ENCODE measurements at regions not wholly inside any gene's neighbourhood (a gene's known extent, or its start where the extent isn't known, plus 50 kb on each side); places are given as distances from the start of the nearest gene placed in this dataset.

DNA sequence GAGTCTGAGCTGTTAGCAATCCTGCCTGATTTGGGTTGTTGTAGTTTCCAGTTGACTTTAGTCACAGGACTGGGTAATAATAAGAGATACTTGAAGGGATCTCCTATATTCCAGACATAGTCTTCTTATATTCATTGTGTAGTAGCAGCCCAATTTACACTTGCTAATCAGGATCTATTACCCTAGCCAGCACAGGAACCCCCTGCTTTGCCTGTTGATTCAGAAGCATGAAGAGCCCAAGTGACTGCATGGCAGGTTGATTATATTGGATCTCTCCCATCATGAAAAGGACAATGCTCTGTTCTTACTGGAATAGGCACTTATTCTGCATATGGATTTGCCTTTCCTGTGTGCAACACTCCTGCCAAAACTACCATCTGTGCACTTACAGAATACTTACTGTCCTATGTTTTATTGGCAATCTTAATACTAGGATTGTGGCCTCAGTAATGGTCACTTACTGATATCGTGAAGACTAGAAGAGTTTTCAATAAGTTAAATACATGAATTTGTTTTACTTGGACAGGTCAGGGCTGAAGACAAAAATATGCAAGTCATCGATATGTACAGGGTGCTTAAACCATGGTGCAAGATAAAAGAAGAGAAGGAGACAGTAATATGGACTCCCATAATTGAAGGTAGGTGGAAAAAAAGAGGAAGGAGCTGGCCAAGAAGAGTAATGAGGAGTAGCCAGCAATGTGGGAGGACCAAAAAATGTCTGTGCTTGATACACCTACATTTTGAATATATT, 304.1 kb downstream of the MCTP2 start:
- DNase-seq (ENCODE audit: low read depth) = no peak

DNA sequence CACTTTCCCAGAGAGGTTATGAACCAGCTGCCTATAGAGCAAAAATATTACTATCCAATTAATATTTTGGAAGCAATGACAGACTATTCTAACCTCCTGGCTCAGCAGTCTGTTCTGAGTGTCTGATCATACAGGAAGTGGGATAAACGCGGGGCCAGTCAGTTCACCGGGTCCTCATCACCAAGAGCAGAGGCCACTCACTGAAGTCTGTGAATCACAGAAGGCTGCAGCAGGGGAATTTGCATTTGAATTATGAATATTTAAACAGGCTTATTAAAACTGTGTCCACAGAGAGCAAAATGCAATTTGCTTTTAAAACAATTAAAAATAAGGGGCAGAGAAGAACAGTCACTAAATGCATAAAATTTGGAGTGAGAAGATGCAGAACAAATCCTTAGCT, 305.2 kb downstream of the MCTP2 start:
- DNase-seq (ENCODE audit: low read depth) = no peak

GRCh38 chr15:94538280-94538679, 306.9 kb downstream of the MCTP2 start:
- DNase-seq (ENCODE audit: low read depth) = no peak

DNA sequence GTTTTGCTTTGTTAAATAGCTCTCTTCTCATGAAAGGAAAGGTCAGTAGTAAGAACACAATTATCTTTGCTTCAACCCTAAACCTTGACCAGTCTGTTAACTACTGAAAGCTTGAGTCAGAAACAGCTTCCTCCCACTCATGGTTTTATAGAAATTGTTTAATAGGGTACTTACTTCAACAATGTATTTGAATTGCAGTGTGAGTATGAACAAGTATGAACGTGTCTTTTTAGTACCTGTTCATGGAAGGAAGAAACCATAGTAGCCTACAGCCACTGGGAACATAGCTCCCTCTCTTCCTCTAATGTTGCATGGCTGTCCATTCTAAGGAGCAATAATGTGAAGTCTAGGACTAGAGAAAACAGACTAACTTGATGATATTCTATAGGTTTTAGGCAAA, 311.0 kb downstream of the MCTP2 start:
- no peak for DNase-seq (ENCODE audit: low read depth)

DNA sequence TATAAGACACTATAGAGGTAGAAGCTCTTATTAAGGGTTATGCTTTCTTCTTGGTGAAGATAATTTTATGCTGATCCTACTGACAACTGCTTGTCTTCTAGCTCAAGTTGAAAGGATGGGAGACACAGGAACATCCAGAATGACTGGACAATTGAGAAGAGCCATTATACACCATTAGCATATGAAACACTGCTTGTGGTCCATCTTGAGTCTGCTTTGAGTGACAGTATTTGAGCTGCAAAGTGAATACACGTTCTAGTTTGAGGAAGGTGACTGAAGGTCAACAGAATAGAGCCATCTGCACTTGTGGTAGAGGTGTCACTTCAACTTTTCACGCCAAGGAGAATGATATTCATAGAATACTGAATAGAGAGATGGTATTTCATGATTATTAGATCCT, 315.4 kb downstream of the MCTP2 start:
- DNase-seq (ENCODE audit: low read depth) = no peak

GRCh38 chr15:94547711-94548110, 316.4 kb downstream of the MCTP2 start:
- no peak for DNase-seq (ENCODE audit: low read depth)

- DNase-seq (ENCODE audit: low read depth) = no peak
Observed at GRCh38 chr15:94555841-94556519, 324.6 kb downstream of the MCTP2 start.

DNA sequence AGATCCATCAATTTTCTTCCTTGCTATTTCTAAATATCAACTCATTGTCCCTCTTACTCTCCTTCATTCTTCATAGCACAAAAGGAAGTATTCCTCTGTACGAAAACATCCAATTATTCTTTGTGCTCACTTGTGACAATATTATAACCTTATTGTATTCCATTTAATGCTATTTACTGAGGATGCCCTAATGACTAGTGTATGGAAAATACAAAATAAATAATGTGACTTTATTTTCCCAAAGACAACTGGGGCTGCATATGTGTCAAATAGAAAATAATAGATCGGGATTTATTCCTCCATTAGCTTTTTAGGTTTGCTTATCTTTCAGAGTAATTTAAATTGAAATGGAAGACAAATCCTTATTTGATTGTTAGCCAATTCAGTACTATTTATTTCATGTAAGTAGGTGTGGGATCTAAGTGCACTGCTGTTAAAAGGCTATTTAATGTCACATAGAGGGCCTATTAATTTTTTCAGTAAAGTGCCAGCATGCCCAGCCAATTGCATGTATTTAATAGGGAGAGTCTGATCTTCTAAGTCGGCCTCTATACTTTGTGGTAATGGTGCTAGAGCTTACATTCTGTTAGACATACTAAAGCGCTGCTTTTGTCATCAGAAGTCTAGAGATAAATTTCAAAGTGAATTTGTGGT, 329.8 kb downstream of the MCTP2 start:
- DNase-seq (ENCODE audit: low read depth) = no peak

DNA sequence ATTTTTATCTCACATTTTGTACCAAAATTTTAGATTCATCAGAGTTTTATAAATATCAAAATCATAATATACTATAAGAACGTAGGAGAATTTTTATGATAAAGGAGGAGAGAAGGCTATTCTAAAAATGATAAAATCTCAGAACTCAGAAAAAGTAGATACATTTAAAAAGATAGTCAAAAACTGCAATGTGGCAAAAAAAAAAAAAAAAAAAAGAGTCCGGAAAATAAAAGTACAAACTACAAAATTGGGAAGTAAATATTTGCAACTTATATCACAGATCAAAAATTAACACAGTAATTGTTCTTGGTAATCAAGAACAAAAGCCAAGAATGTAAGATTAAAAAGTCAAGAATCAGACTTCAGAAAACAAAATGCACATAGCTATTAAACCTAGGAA, 332.1 kb downstream of the MCTP2 start:
- no peak for DNase-seq (ENCODE audit: low read depth)

- no peak for DNase-seq (ENCODE audit: low read depth)
Observed at GRCh38 chr15:94576889-94577533, 345.6 kb downstream of the MCTP2 start.

DNA sequence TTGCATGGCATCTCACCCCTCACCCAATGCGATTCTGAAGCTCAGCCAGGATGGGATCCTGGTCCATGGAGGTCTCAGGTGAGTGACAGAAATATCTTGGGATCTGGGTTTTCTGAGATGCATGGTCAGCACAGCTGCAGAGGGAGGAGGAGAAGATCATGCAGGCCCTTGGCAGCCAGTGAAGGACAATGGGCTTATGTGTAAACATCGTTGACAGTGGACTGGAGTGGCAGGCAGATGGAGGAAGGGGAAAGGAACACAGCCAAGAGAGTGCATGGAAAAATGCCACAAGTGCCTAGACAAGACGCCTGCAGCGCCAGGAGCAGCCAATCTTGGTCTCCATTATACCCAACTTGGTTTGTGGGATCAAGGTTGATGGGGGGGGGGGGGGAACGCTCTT, 347.9 kb downstream of the MCTP2 start:
- no peak for DNase-seq (ENCODE audit: low read depth)

GRCh38 chr15:94580211-94580885, 349.0 kb downstream of the MCTP2 start:
- no peak for DNase-seq (ENCODE audit: low read depth)

DNA sequence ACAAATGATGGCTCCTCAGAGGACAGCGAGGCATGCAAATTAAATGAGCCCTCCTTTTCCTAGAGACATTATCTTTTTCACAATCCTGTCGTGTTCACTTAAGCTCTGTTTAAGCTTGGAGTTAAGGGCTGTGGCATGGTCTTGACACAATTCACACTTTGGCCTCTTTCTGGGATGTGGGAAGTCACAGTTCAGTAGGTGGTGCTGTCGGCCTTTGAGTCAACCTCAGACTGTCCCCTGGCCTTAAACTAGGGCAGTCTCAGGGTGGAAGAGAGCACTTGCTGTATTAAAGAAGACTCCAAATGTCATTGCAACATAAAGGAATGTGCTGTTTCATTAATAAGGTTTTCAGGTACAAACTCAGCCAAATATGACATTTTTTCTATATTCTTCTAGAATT, 351.0 kb downstream of the MCTP2 start:
- no peak for DNase-seq (ENCODE audit: low read depth)

DNA sequence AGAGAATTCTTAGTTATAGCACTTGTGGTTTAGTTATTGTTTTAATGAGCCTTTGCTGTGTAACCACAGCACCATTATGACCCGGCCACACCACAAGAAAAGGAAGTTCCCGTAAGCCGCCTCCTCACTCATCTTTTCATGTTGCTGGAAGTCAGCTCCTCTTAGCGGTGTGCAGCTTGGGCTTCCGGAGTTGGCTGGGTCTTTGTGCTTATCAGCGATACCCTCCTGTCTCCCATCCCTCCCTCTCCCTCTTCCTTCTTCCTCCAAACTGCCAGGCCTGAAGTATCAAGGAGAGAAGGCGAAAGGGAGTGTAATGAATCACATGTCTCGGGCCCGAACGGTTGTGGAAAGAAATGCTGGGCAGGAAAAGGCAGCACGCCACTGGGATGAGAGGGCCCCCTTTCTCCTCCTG, 353.5 kb downstream of the MCTP2 start:
- no peak for DNase-seq (ENCODE audit: low read depth)

- DNase-seq (ENCODE audit: low read depth) = no peak
Observed at GRCh38 chr15:94586099-94586498, 354.7 kb downstream of the MCTP2 start.

GRCh38 chr15:94587113-94587512, 355.8 kb downstream of the MCTP2 start:
- no peak for DNase-seq (ENCODE audit: low read depth)

DNA sequence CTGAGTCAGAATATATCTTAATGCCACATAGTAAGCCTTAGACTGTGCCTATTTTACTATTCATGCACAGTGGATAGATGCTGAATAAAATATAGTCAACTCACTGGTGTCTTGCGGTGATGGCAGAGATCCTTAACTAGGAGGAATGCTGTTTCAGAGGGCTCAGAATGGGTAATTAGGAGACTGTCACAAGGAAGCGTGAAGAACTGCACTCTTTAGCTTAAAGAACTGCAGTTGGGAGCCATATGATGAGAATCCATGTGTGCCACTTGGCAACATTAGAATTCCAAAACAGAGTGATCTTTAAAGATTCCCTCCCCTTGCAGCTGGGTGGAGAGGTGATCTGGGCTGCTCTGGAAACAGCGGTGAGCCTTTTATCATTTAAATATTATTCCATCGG, 357.6 kb downstream of the MCTP2 start:
- no peak for DNase-seq (ENCODE audit: low read depth)

- DNase-seq (ENCODE audit: low read depth) = no peak
Observed at GRCh38 chr15:94592495-94592894, 361.1 kb downstream of the MCTP2 start.

GRCh38 chr15:94596707-94597106, 365.3 kb downstream of the MCTP2 start:
- no peak for DNase-seq (ENCODE audit: low read depth)

DNA sequence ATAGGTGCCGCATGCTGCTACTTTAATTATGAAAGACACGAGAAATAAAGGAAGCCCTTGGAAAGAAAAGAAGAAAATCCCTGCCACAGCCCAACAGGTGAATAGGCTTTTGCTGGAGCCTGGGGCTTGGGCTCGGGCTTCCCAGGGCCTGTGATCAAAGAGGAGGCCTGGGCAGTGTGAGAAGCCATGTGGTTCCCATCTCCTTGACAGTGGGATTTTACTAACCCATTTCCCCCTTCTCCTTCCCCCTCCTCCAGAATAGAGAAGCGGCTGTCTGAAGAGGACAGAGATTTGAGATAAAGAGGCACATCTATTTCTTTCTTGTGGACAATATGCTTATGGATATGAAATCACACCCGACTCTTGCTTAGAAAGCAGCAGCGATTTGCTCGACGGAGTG, 369.1 kb downstream of the MCTP2 start:
- DNase-seq (ENCODE audit: low read depth) = no peak

DNA sequence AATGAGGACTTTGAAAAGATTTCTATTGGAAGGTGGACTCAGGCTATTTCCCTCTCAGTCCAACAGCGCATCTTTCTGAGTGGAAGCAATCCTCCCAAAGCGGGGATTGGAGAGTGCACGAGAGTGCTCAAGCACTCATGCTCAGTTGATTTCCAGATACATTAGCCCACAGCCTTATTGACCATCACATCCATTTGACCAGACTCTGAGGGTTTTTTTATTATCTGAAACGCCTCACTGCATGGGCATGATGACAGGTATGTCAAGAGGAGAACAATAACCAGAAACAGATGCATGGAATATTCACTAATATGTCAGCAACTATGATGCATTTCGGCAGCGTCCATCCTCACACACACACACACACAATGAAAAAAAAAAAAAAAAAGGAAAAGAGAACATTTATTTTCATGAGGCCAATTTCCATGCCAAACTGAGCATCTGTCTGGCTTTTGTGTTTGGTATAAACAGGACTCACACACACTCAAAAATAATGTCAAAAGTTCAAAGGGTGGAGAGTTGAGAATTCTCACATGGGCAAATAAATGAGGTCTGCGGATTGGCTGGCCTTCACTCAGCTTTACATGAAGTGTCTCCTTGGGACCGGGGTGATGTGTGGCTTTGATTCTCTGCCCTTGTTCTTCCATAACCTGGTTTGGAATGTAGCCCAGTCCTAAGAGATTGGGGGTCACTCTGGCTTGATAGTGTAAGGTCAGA, 371.6 kb downstream of the MCTP2 start:
- no peak for DNase-seq (ENCODE audit: low read depth)

Data from myocyte (in vitro differentiated cells).